HCT116 (cell line): ENCODE measurements at regions not wholly inside any gene's neighbourhood (a gene's known extent, or its start where the extent isn't known, plus 50 kb on each side); places are given as distances from the start of the nearest gene placed in this dataset.

Experiments used
- ATAC-seq: fragments of 200-7000 bp; cut with Tn5 transposase; 2 replicates; pipeline ENCODE4 v1.9.1; 2020; ENCODE audit warnings: mild to moderate bottlenecking, moderate library complexity
- BruUV-seq: library from RNA; stranded (reverse); fragments of 400-500 nt; replicated peaks from 2 replicates; lab custom pipeline; 2021; lab: Mats Ljungman, UMichigan
- CTCF ChIA-PET: fragments of 300-600 bp; sonication (Branson Sonifier 250); formaldehyde crosslinking; loops from one replicate; lab custom pipeline; 2021; ENCODE audit warnings: antibody characterized with exemption; lab: Charles Lee
- POLR2A ChIA-PET: fragments of 300-600, 350-600 bp; sonication (Branson Sonifier 250); formaldehyde crosslinking; loops from one replicate; lab custom pipeline; 2021; ENCODE audit warnings: antibody characterized with exemption; lab: Charles Lee
- RAD21 ChIA-PET, 2 experiments: fragments of 300-600 bp; sonication (Branson Sonifier 250); formaldehyde crosslinking; loops; one replicate each; lab custom pipeline; 2023; ENCODE audit warnings: low total read pairs in 2 of 2; ENCODE audit not compliant: uncharacterized antibody in 2 of 2, unreplicated experiment in 2 of 2, low non-redundant PET in 1 of 2; lab: Charles Lee
- DNase-seq: peaks from one replicate; pipeline ENCODE4 v3.0.0-alpha.2; 2010; ENCODE audit warnings: low read depth, low spot score
- H2AFZ ChIP-seq: fragments of 200-600 bp; shearing (Covaris generic), sonication (generic); 2 replicates; pipeline ENCODE4 v1.6.1; 2017; ENCODE audit warnings: low read depth, mixed run types, mixed read lengths, antibody characterized with exemption, low read length; ENCODE audit not compliant: poor library complexity, severe bottlenecking
- H3K27ac ChIP-seq: 2 replicates; pipeline ENCODE4 v1.5.1; 2012; ENCODE audit warnings: low read depth, low read length
- H3K27me3 ChIP-seq: fragments of 200-600 bp; sonication (generic); 2 replicates; pipeline ENCODE4 v1.6.1; 2016; ENCODE audit warnings: mixed run types, low read length, mixed read lengths; ENCODE audit not compliant: insufficient read depth
- H3K36me3 ChIP-seq, 2 experiments: fragments of 200-500 bp in 1 of 2; fragments of 200-600 bp in 1 of 2; sonication (Bioruptor generic) in 1 of 2; sonication (generic) in 1 of 2; 2 replicates each; pipeline versions ENCODE4 v1.5.1 to v1.6.1; 2014 to 2016; ENCODE audit warnings: low read length in 2 of 2, inconsistent platforms in 1 of 2, mixed read lengths in 1 of 2, mixed run types in 1 of 2; ENCODE audit not compliant: insufficient read depth in 2 of 2, control insufficient read depth in 1 of 2
- H3K4me1 ChIP-seq, 2 experiments: fragments of 200-600 bp in 1 of 2; sonication (generic) in 1 of 2; 2 replicates each; pipeline versions ENCODE4 v1.5.1 to v1.6.1; 2012 to 2017; ENCODE audit warnings: low read length in 2 of 2, inconsistent platforms in 1 of 2, mild to moderate bottlenecking in 1 of 2, mixed read lengths in 1 of 2, mixed run types in 1 of 2, moderate library complexity in 1 of 2; ENCODE audit not compliant: insufficient read depth in 2 of 2, control insufficient read depth in 1 of 2
- H3K4me2 ChIP-seq: fragments of 200-600 bp; sonication (generic); 2 replicates; pipeline ENCODE4 v1.6.1; 2017; ENCODE audit warnings: mixed run types, low read length, mixed read lengths
- H3K4me3 ChIP-seq, 2 experiments: fragments of 200-600 bp in 1 of 2; sonication (generic) in 1 of 2; replicated peaks in 1 of 2; 2 replicates each; pipeline ENCODE4 v1.5.1; 2011 to 2016; ENCODE audit warnings: low read length in 2 of 2, control low read depth in 1 of 2, low read depth in 1 of 2, mild to moderate bottlenecking in 1 of 2, mixed read lengths in 1 of 2, mixed run types in 1 of 2
- H3K79me2 ChIP-seq: fragments of 200-600 bp; sonication (generic); 2 replicates; pipeline ENCODE4 v1.6.1; 2017; ENCODE audit warnings: mild to moderate bottlenecking, mixed run types, low read length, moderate library complexity, mixed read lengths; ENCODE audit not compliant: insufficient read depth
- H3K9ac ChIP-seq: fragments of 200-600 bp; sonication (generic); 2 replicates; pipeline ENCODE4 v1.6.1; 2016; ENCODE audit warnings: low read length, mixed read lengths
- H3K9me2 ChIP-seq: fragments of 200-600 bp; sonication (generic), shearing (Covaris generic); 2 replicates; pipeline ENCODE4 v1.6.1; 2017; ENCODE audit warnings: mixed run types, mild to moderate bottlenecking, moderate library complexity; ENCODE audit not compliant: insufficient read depth
- H3K9me3 ChIP-seq, 2 experiments: fragments of 200-500 bp in 1 of 2; fragments of 200-600 bp in 1 of 2; sonication (Bioruptor generic) in 1 of 2; sonication (generic) in 1 of 2; 2 replicates each; pipeline ENCODE4 v1.6.1; 2014 to 2017; ENCODE audit warnings: low read length in 2 of 2, mixed read lengths in 2 of 2, inconsistent platforms in 1 of 2, low read depth in 1 of 2, mild to moderate bottlenecking in 1 of 2, mixed run types in 1 of 2, moderate library complexity in 1 of 2; ENCODE audit not compliant: control insufficient read depth in 1 of 2, insufficient read depth in 1 of 2
- H4K20me1 ChIP-seq: fragments of 200-600 bp; sonication (generic), shearing (Covaris generic); 2 replicates; pipeline ENCODE4 v1.6.1; 2017; ENCODE audit warnings: mixed run types, mild to moderate bottlenecking, moderate library complexity; ENCODE audit not compliant: insufficient read depth
- ATF3 ChIP-seq: IDR thresholded peaks from 2 replicates; pipeline ENCODE4 v1.6.1; 2012
- CBX3 ChIP-seq: IDR thresholded peaks from 2 replicates; pipeline ENCODE4 v1.6.1; 2012; ENCODE audit warnings: low read depth
- EGR1 ChIP-seq: IDR thresholded peaks from 2 replicates; pipeline ENCODE4 v1.6.1; 2012; ENCODE audit warnings: low read depth
- ELF1 ChIP-seq: IDR thresholded peaks from 2 replicates; pipeline ENCODE4 v1.6.1; 2012; ENCODE audit warnings: low read depth, borderline replicate concordance
- EZH2 ChIP-seq: fragments of 200-600 bp; sonication (generic); IDR thresholded peaks from 2 replicates; pipeline ENCODE4 v1.6.1; 2017; ENCODE audit warnings: antibody characterized with exemption, mixed run types
- FOSL1 ChIP-seq: IDR thresholded peaks from 2 replicates; pipeline ENCODE4 v1.6.1; 2012; ENCODE audit warnings: low read depth
- JUND ChIP-seq: IDR thresholded peaks from 2 replicates; pipeline ENCODE4 v1.6.1; 2012
- POLR2A ChIP-seq: IDR thresholded peaks from 2 replicates; pipeline ENCODE4 v1.7.0; 2011; ENCODE audit warnings: borderline replicate concordance; ENCODE audit not compliant: insufficient read depth, insufficient read length; ENCODE audit errors: extremely low read depth
- POLR2AphosphoS5 ChIP-seq: IDR thresholded peaks from 2 replicates; pipeline ENCODE4 v1.6.1; 2011; ENCODE audit warnings: mild to moderate bottlenecking, low read depth, low read length, moderate library complexity
- REST ChIP-seq: IDR thresholded peaks from 2 replicates; pipeline ENCODE4 v1.6.1; 2012; ENCODE audit warnings: low read depth
- SIN3A ChIP-seq: IDR thresholded peaks from 2 replicates; pipeline ENCODE4 v1.6.1; 2012; ENCODE audit warnings: low read depth
- SP1 ChIP-seq: IDR thresholded peaks from 2 replicates; pipeline ENCODE4 v1.6.1; 2012; ENCODE audit warnings: low read depth
- TCF7L2 ChIP-seq: IDR thresholded peaks from 2 replicates; pipeline ENCODE4 v1.7.0; 2011; ENCODE audit warnings: borderline replicate concordance, inconsistent platforms; ENCODE audit not compliant: insufficient read depth, insufficient read length; ENCODE audit errors: extremely low read depth
- YY1 ChIP-seq: IDR thresholded peaks from 2 replicates; pipeline ENCODE4 v1.6.1; 2011; ENCODE audit warnings: low read length, low read depth, moderate library complexity, mild to moderate bottlenecking; ENCODE audit not compliant: insufficient replicate concordance; ENCODE audit errors: extremely low read depth
- ZBTB33 ChIP-seq: IDR thresholded peaks from 2 replicates; pipeline ENCODE4 v1.6.1; 2011; ENCODE audit warnings: mild to moderate bottlenecking, low read length, moderate library complexity; ENCODE audit not compliant: insufficient replicate concordance; ENCODE audit errors: extremely low read depth
- ZFX ChIP-seq: fragments of 450-650 bp; IDR thresholded peaks from 2 replicates; pipeline ENCODE4 v1.6.1; 2017
- ZNF274 ChIP-seq: fragments of 200-500 bp; sonication (Bioruptor generic); IDR thresholded peaks from 2 replicates; pipeline ENCODE4 v1.6.1; 2014; ENCODE audit warnings: mild to moderate bottlenecking, low read depth, low read length, inconsistent platforms
- intact Hi-C: fragments of 100-400 bp; cut with micrococcal nuclease; formaldehyde crosslinking; loops from 2 replicates; pipeline ENCODE4 v1.10.0; 2022
- TF ChIP-seq, protein P1 (sequence below): IDR thresholded peaks from 2 replicates; pipeline ENCODE4 v1.6.1; 2012

GRCh38 chr13:74891610-74892009, 590.4 kb downstream of the TBC1D4 start (continued):
- no peak for TF ChIP-seq REST
- TF ChIP-seq SP1, result no peak
- no peak for TF ChIP-seq ELF1
- TF ChIP-seq EZH2, result no peak
- TF ChIP-seq, all 23 proteins: peak for 0

- no peak overlapping the region for H3K4me2 ChIP-seq
- no peak for TF ChIP-seq CBX3
- no peak for TF ChIP-seq ZNF274
- no peak for TF ChIP-seq YY1
- no peak for TF ChIP-seq EZH2
- no peak for TF ChIP-seq JUND
- no peak for TF ChIP-seq FOSL1
- no peak for TF ChIP-seq SP1
- no peak for TF ChIP-seq POLR2AphosphoS5
- no peak for TF ChIP-seq ATF3
- no peak for TF ChIP-seq ELF1
- TF ChIP-seq POLR2A, result no peak
- TF ChIP-seq TCF7L2, result no peak
- TF ChIP-seq, protein P1, sequence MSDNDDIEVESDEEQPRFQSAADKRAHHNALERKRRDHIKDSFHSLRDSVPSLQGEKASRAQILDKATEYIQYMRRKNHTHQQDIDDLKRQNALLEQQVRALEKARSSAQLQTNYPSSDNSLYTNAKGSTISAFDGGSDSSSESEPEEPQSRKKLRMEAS, result no peak
- TF ChIP-seq ZBTB33, result no peak
- TF ChIP-seq SIN3A, result no peak
- no peak for TF ChIP-seq ZFX
- TF ChIP-seq EGR1, result no peak
These were observed 592.6 kb downstream of the TBC1D4 start for GRCh38 chr13:74889321-74889720.

More at GRCh38 chr13:74889321-74889720, 592.6 kb downstream of the TBC1D4 start:
- H3K9me2 ChIP-seq, result no peaks in the 10 kb centered on the region
- H3K4me3 ChIP-seq, result no peak overlapping the region
- POLR2A ChIA-PET, result no interaction called here
- no peaks in the 10 kb centered on the region; a peak in 1 of 4 replicates for H3K9me3 ChIP-seq
- H3K79me2 ChIP-seq, result no peaks in the 10 kb centered on the region
- BruUV-seq, result no TSS peak
- H3K9ac ChIP-seq, result no peak overlapping the region
- no peaks in the 10 kb centered on the region for H3K36me3 ChIP-seq
- no peak overlapping the region for H3K27ac ChIP-seq
- no peak for DNase-seq
- H4K20me1 ChIP-seq, result no peaks in the 10 kb centered on the region; the same call in 1 of the 2 replicates
- H3K27me3 ChIP-seq, result 0 out of 2 replicates have a peak, but pooled peaks cover 3% of the 10 kb centered on the region
- intact Hi-C loops, result no loop called here
- no peaks in the 10 kb centered on the region for H3K4me1 ChIP-seq
- ATAC-seq, result no peak
- H2AFZ ChIP-seq, result no peak overlapping the region
- RAD21 ChIA-PET, result no interaction called here
- CTCF ChIA-PET, result no interaction called here
